Endothelial cell of umbilical vein (primary cell): ENCODE measurements at regions not wholly inside any gene's neighbourhood (a gene's known extent, or its start where the extent isn't known, plus 50 kb on each side); places are given as distances from the start of the nearest gene placed in this dataset.

Experiments used
- BruUV-seq: library from RNA; stranded (reverse); fragments of 400-500 nt; replicated peaks from 2 replicates; lab custom pipeline; 2021; lab: Mats Ljungman, UMichigan
- CTCF ChIA-PET: fragments of 300-600, 350-600 bp; sonication (Branson Sonifier 250); formaldehyde crosslinking; loops from one replicate; lab custom pipeline; 2021; ENCODE audit warnings: antibody characterized with exemption, inconsistent platforms; lab: Charles Lee
- POLR2A ChIA-PET: fragments of 300-600, 350-600 bp; sonication (Branson Sonifier 250); formaldehyde crosslinking; loops from one replicate; lab custom pipeline; 2021; ENCODE audit warnings: antibody characterized with exemption, inconsistent platforms; lab: Charles Lee
- DNase-seq: peaks from one replicate; pipeline ENCODE4 v3.0.0-alpha.2; 2011; ENCODE audit warnings: low read depth, low spot score
- FAIRE-seq: peaks from 2 replicates; lab custom pipeline; 2011; peaks lifted over from hg19 to GRCh38; lab: Jason Lieb, UNC
- H2AFZ ChIP-seq: 2 replicates; pipeline ENCODE4 v1.6.0; 2012; ENCODE audit warnings: low read depth, low read length, control low read depth, inconsistent platforms
- H3K27ac ChIP-seq: 2 replicates; pipeline ENCODE4 v1.5.1; 2011; ENCODE audit warnings: low read depth, mild to moderate bottlenecking, control low read depth, low read length, moderate library complexity; ENCODE audit not compliant: insufficient read depth
- H3K27me3 ChIP-seq, 2 experiments: 2 replicates each; pipeline versions ENCODE4 v1.6.0 to v1.6.1; 2011; ENCODE audit warnings: low read length in 2 of 2, mixed read lengths in 1 of 2; ENCODE audit not compliant: control insufficient read depth in 2 of 2, insufficient read depth in 2 of 2
- H3K36me3 ChIP-seq, 2 experiments: 2 replicates in 1 of 2; 3 replicates in 1 of 2; pipeline ENCODE4 v1.5.1; 2011; ENCODE audit warnings: low read length in 2 of 2, mild to moderate bottlenecking in 1 of 2, moderate library complexity in 1 of 2; ENCODE audit not compliant: control insufficient read depth in 2 of 2, insufficient read depth in 2 of 2; ENCODE audit errors: extremely low read depth in 1 of 2
- H3K4me1 ChIP-seq: 3 replicates; pipeline ENCODE4 v1.5.1; 2011; ENCODE audit warnings: mild to moderate bottlenecking, low read length; ENCODE audit not compliant: control insufficient read depth, insufficient read depth; ENCODE audit errors: extremely low read depth
- H3K4me2 ChIP-seq: 2 replicates; pipeline ENCODE4 v1.6.1; 2011; ENCODE audit warnings: low read length, control low read depth, mixed read lengths; ENCODE audit not compliant: insufficient read depth
- H3K4me3 ChIP-seq, 3 experiments: fragments of 200-600 bp in 1 of 3; sonication (generic), shearing (Covaris generic) in 1 of 3; replicated peaks in 1 of 3; 2 replicates each; pipeline ENCODE4 v1.5.1; 2011 to 2016; ENCODE audit warnings: control low read depth in 3 of 3, low read length in 3 of 3, mild to moderate bottlenecking in 2 of 3, inconsistent platforms in 1 of 3, low read depth in 1 of 3, moderate library complexity in 1 of 3; ENCODE audit not compliant: insufficient read depth in 1 of 3
- H3K79me2 ChIP-seq: 2 replicates; pipeline ENCODE4 v1.6.0; 2012; ENCODE audit warnings: low read length, inconsistent platforms; ENCODE audit not compliant: control insufficient read depth, insufficient read depth
- H3K9ac ChIP-seq: replicated peaks from 2 replicates; pipeline ENCODE3; 2011; ENCODE audit warnings: low read length, control low read depth; ENCODE audit not compliant: insufficient read depth; ENCODE audit errors: extremely low read depth
- H3K9me1 ChIP-seq: replicated peaks from 3 replicates; pipeline ENCODE4 v1.6.0; 2011; ENCODE audit warnings: mild to moderate bottlenecking, low read length; ENCODE audit not compliant: control insufficient read depth, insufficient read depth; ENCODE audit errors: extremely low read depth
- H3K9me3 ChIP-seq: replicated peaks from 2 replicates; pipeline ENCODE4 v1.5.1; 2012; ENCODE audit warnings: low read length, inconsistent platforms; ENCODE audit not compliant: control insufficient read depth, insufficient read depth
- H4K20me1 ChIP-seq: replicated peaks from 2 replicates; pipeline ENCODE3; 2011; ENCODE audit warnings: mild to moderate bottlenecking, low read length; ENCODE audit not compliant: control insufficient read depth, insufficient read depth; ENCODE audit errors: extremely low read depth
- CTCF ChIP-seq, 2 donors: IDR thresholded peaks; 1 replicate in 1 of 2; 2 replicates in 1 of 2; pipeline ENCODE4 v1.5.1; 2011; ENCODE audit warnings: low read length in 2 of 2, mild to moderate bottlenecking in 2 of 2, moderate library complexity in 2 of 2, control low read depth in 1 of 2, inconsistent platforms in 1 of 2, low read depth in 1 of 2; ENCODE audit not compliant: insufficient read depth in 1 of 2; ENCODE audit errors: extremely low read depth in 1 of 2
- EZH2 ChIP-seq: IDR thresholded peaks from 2 replicates; pipeline ENCODE4 v1.6.1; 2012; ENCODE audit warnings: borderline replicate concordance, low read depth, mild to moderate bottlenecking, moderate library complexity, low read length, inconsistent platforms; ENCODE audit not compliant: severe bottlenecking
- FOS ChIP-seq: IDR thresholded peaks from 2 replicates; pipeline ENCODE4 v1.6.1; 2011; ENCODE audit warnings: mild to moderate bottlenecking, low read length, moderate library complexity, borderline replicate concordance; ENCODE audit not compliant: insufficient read depth
- GATA2 ChIP-seq: IDR thresholded peaks from 2 replicates; pipeline ENCODE4 v1.7.0; 2011; ENCODE audit warnings: low read depth, mild to moderate bottlenecking, moderate library complexity, mixed read lengths, low read length; ENCODE audit not compliant: insufficient read length, insufficient read depth
- JUN ChIP-seq: IDR thresholded peaks from 2 replicates; pipeline ENCODE4 v1.6.1; 2011; ENCODE audit warnings: borderline replicate concordance, low read depth; ENCODE audit not compliant: insufficient read length, insufficient read depth
- MAX ChIP-seq: IDR thresholded peaks from 2 replicates; pipeline ENCODE4 v1.6.1; 2011; ENCODE audit not compliant: insufficient read depth, insufficient read length
- MYC ChIP-seq: IDR thresholded peaks from one replicate; pipeline ENCODE4 v1.6.1; 2011; ENCODE audit warnings: mild to moderate bottlenecking, low read depth, low read length
- POLR2A ChIP-seq: IDR thresholded peaks from 2 replicates; pipeline ENCODE4 v1.6.1; 2012; ENCODE audit warnings: low read depth, mild to moderate bottlenecking, control low read depth, low read length
- POLR2AphosphoS5 ChIP-seq: IDR thresholded peaks from 2 replicates; pipeline ENCODE4 v1.6.1; 2012; ENCODE audit warnings: low read depth, mild to moderate bottlenecking, control low read depth, low read length, moderate library complexity; ENCODE audit not compliant: insufficient read depth
- dilution Hi-C: fragments of 300-500 bp; cut with MboI; formaldehyde crosslinking; loops from one replicate; pipeline ENCODE4 v1.15.0; 2019; ENCODE audit warnings: low sequenced_read_pairs; ENCODE audit not compliant: extremely low pct_ligation_motif_present
- intact Hi-C: fragments of 100-400 bp; cut with micrococcal nuclease; formaldehyde crosslinking; loops from one replicate; pipeline ENCODE4 v1.10.0; 2022

GRCh38 chr13:90526711-90527110, 820.8 kb upstream of the MIR17HG start:
- no peak overlapping the region for H3K9ac ChIP-seq
- no peaks in the 10 kb centered on the region for H3K4me1 ChIP-seq
- no peaks in the 10 kb centered on the region for H3K27me3 ChIP-seq
- no peak for DNase-seq
- no peak overlapping the region for H2AFZ ChIP-seq
- H3K9me3 ChIP-seq: no peaks in the 10 kb centered on the region
- no peak overlapping the region for H3K27ac ChIP-seq
- H3K4me2 ChIP-seq: no peak overlapping the region
- no peaks in the 10 kb centered on the region for H3K36me3 ChIP-seq
- no peaks in the 10 kb centered on the region for H4K20me1 ChIP-seq
- POLR2A ChIA-PET: no interaction called here
- intact Hi-C loops: no loop called here
- FAIRE-seq: no peak
- CTCF ChIA-PET: no interaction called here
- BruUV-seq: no TSS peak
- H3K79me2 ChIP-seq: no peaks in the 10 kb centered on the region
- H3K4me3 ChIP-seq: no peak overlapping the region
- H3K9me1 ChIP-seq: no peaks in the 10 kb centered on the region
- dilution Hi-C loops: no loop called here
- no peak for TF ChIP-seq MAX
- TF ChIP-seq JUN: no peak
- no peak for TF ChIP-seq GATA2
- no peak for TF ChIP-seq EZH2
- TF ChIP-seq MYC: no peak
- TF ChIP-seq POLR2A: no peak
- no peak for TF ChIP-seq CTCF (IDR thresholded peaks at IDR 0.05; ENCODE audit: extremely low read depth in 1 of 2, insufficient read depth in 1 of 2, low read depth in 1 of 2, low read length in 2 of 2)
- TF ChIP-seq FOS: no peak
- no peak for TF ChIP-seq POLR2AphosphoS5
